ENCODE measurements at regions not wholly inside any gene's neighbourhood (a gene's known extent, or its start where the extent isn't known, plus 50 kb on each side); places are given as distances from the start of the nearest gene placed in this dataset.

- ATAC-seq: no peak
- no TSS peak for BruUV-seq (replicated peaks)
- POLR2A ChIA-PET (ENCODE audit: unreplicated experiment): no interaction called here
Observed at GRCh38 chr2:150989969-150990368, 271.7 kb downstream of the RBM43 start.

GRCh38 chr2:150985741-150986140, 275.9 kb downstream of the RBM43 start:
- Histone ChIP-seq H3F3A (ENCODE audit: low read length, unreplicated experiment) (no peaks in the 10 kb centered on the region), H3K4me2 (ENCODE audit: low read length) (no peak overlapping the region), H3K4me1 (ENCODE audit: insufficient read depth, low read length) (no peaks in the 10 kb centered on the region), H3K9me2 (replicated peaks; ENCODE audit: low read length) (no peaks in the 10 kb centered on the region), H3K4me3 (ENCODE audit: low read length) (no peak overlapping the region), H3K9ac (ENCODE audit: low read length) (no peak overlapping the region), H3K36me3 (ENCODE audit: low read depth, low read length) (no peaks in the 10 kb centered on the region), H2AFZ (ENCODE audit: low read length) (no peak overlapping the region), H3K27ac (ENCODE audit: low read length) (no peak overlapping the region), H3K27me3 (ENCODE audit: low read length) (no peaks in the 10 kb centered on the region), H3K9me3 (ENCODE audit: low read length) (peaks cover 11% of the 10 kb centered on the region), H3K79me2 (ENCODE audit: low read length) (no peaks in the 10 kb centered on the region), H4K20me1 (ENCODE audit: low read length) (no peaks in the 10 kb centered on the region)
- ChIA-PET CTCF (no interaction called here), POLR2A (ENCODE audit: unreplicated experiment) (no interaction called here)
- TF ChIP-seq EZH2 (IDR thresholded peaks at IDR 0.05; ENCODE audit: low read length, unreplicated experiment): no peak
- TF ChIP-seq EZH2phosphoT487 (IDR thresholded peaks at IDR 0.05; ENCODE audit: borderline replicate concordance, low read length): no peak
- TF ChIP-seq CTCF (conservative IDR thresholded peaks at IDR 0.05; ENCODE audit: low read depth, low read length): no peak
- DNase-seq (no peak), ATAC-seq (no peak)
- intact Hi-C loops (cut with micrococcal nuclease): no loop called here
- BruUV-seq (replicated peaks): no TSS peak

More at GRCh38 chr2:150989969-150990368, 271.7 kb downstream of the RBM43 start:
- H3K9me2 ChIP-seq (replicated peaks; ENCODE audit: low read length): no peaks in the 10 kb centered on the region
- no peaks in the 10 kb centered on the region for H4K20me1 ChIP-seq (ENCODE audit: low read length)
- no peak overlapping the region for H3K9ac ChIP-seq (ENCODE audit: low read length)
- no peaks in the 10 kb centered on the region for H3K36me3 ChIP-seq (ENCODE audit: low read depth, low read length)
- intact Hi-C loops (cut with micrococcal nuclease): no loop called here
- no peak for DNase-seq
- no peaks in the 10 kb centered on the region for H3F3A ChIP-seq (ENCODE audit: low read length, unreplicated experiment)
- no peaks in the 10 kb centered on the region for H3K79me2 ChIP-seq (ENCODE audit: low read length)
- no peak overlapping the region for H2AFZ ChIP-seq (ENCODE audit: low read length)
- no peak overlapping the region for H3K27ac ChIP-seq (ENCODE audit: low read length)
- peaks cover 13% of the 10 kb centered on the region for H3K9me3 ChIP-seq (ENCODE audit: low read length)
- H3K4me2 ChIP-seq (ENCODE audit: low read length): no peak overlapping the region
- CTCF ChIA-PET: no interaction called here
- H3K27me3 ChIP-seq (ENCODE audit: low read length): no peaks in the 10 kb centered on the region
- H3K4me1 ChIP-seq (ENCODE audit: insufficient read depth, low read length): no peaks in the 10 kb centered on the region
- H3K4me3 ChIP-seq (ENCODE audit: low read length): no peak overlapping the region
- TF ChIP-seq EZH2phosphoT487 (IDR thresholded peaks at IDR 0.05; ENCODE audit: borderline replicate concordance, low read length): no peak
- no peak for TF ChIP-seq EZH2 (IDR thresholded peaks at IDR 0.05; ENCODE audit: low read length, unreplicated experiment)
- no peak for TF ChIP-seq CTCF (conservative IDR thresholded peaks at IDR 0.05; ENCODE audit: low read depth, low read length)

- no peak overlapping the region for H3K4me3 ChIP-seq (ENCODE audit: low read length)
- no peaks in the 10 kb centered on the region for H3K36me3 ChIP-seq (ENCODE audit: low read depth, low read length)
- no peaks in the 10 kb centered on the region for H3K9me2 ChIP-seq (replicated peaks; ENCODE audit: low read length)
- no peaks in the 10 kb centered on the region for H3K9me3 ChIP-seq (ENCODE audit: low read length)
- no peaks in the 10 kb centered on the region for H3K27me3 ChIP-seq (ENCODE audit: low read length)
- DNase-seq: no peak
- intact Hi-C loops (cut with micrococcal nuclease): no loop called here
- no peak overlapping the region for H3K9ac ChIP-seq (ENCODE audit: low read length)
- no peak for ATAC-seq
- no TSS peak for BruUV-seq (replicated peaks)
- ChIA-PET POLR2A (ENCODE audit: unreplicated experiment) (no interaction called here), CTCF (no interaction called here)
- no peak overlapping the region for H3K4me2 ChIP-seq (ENCODE audit: low read length)
- H3F3A ChIP-seq (ENCODE audit: low read length, unreplicated experiment): no peaks in the 10 kb centered on the region
- H3K27ac ChIP-seq (ENCODE audit: low read length): no peak overlapping the region
- no peaks in the 10 kb centered on the region for H3K79me2 ChIP-seq (ENCODE audit: low read length)
- no peak overlapping the region for H2AFZ ChIP-seq (ENCODE audit: low read length)
- no peaks in the 10 kb centered on the region for H4K20me1 ChIP-seq (ENCODE audit: low read length)
- TF ChIP-seq EZH2phosphoT487 (IDR thresholded peaks at IDR 0.05; ENCODE audit: borderline replicate concordance, low read length) (no peak), EZH2 (IDR thresholded peaks at IDR 0.05; ENCODE audit: low read length, unreplicated experiment) (no peak), CTCF (conservative IDR thresholded peaks at IDR 0.05; ENCODE audit: low read depth, low read length) (no peak)
- H3K4me1 ChIP-seq (ENCODE audit: insufficient read depth, low read length): no peaks in the 10 kb centered on the region
Observed at GRCh38 chr2:150983314-150983897, 278.3 kb downstream of the RBM43 start.

All from PC-3 (cell line).